WTC11 (cell line): ENCODE measurements at regions not wholly inside any gene's neighbourhood (a gene's known extent, or its start where the extent isn't known, plus 50 kb on each side); places are given as distances from the start of the nearest gene placed in this dataset.

Source experiments
- FOXJ3 ChIP-seq: sonication (generic); formaldehyde crosslinking; IDR thresholded peaks from 2 replicates; pipeline ENCODE4 v1.9.0; 2021; ENCODE audit warnings: missing genetic modification reagents, mild to moderate bottlenecking, borderline replicate concordance
- PREB ChIP-seq: sonication (generic); formaldehyde crosslinking; IDR thresholded peaks from 2 replicates; pipeline ENCODE4 v1.8.1; 2022; ENCODE audit warnings: mild to moderate bottlenecking, missing genetic modification reagents, moderate library complexity, borderline replicate concordance
- ZNF232 ChIP-seq: sonication (generic); formaldehyde crosslinking; IDR thresholded peaks from 2 replicates; pipeline ENCODE4 v1.8.0; 2022; ENCODE audit warnings: mild to moderate bottlenecking, missing genetic modification reagents
- TF ChIP-seq, protein P1 (sequence below): fragments of 200-600 bp; IDR thresholded peaks from 2 replicates; pipeline ENCODE4 v1.8.0; 2022; ENCODE audit warnings: antibody characterized with exemption
- TF ChIP-seq, protein P2 (sequence below): sonication (generic); formaldehyde crosslinking; IDR thresholded peaks from 2 replicates; pipeline ENCODE4 v1.8.1; 2023; ENCODE audit warnings: mild to moderate bottlenecking, moderate library complexity, missing genetic modification reagents
- TF ChIP-seq, protein P3 (sequence below): sonication (generic); formaldehyde crosslinking; IDR thresholded peaks from 2 replicates; pipeline ENCODE4 v1.8.1; 2023; ENCODE audit warnings: mild to moderate bottlenecking, missing genetic modification reagents

- TF ChIP-seq PREB (CRISPR knock-in tag) (no peak), ZNF232 (CRISPR knock-in tag) (no peak), FOXJ3 (CRISPR knock-in tag) (no peak)
- TF ChIP-seq, protein P1, sequence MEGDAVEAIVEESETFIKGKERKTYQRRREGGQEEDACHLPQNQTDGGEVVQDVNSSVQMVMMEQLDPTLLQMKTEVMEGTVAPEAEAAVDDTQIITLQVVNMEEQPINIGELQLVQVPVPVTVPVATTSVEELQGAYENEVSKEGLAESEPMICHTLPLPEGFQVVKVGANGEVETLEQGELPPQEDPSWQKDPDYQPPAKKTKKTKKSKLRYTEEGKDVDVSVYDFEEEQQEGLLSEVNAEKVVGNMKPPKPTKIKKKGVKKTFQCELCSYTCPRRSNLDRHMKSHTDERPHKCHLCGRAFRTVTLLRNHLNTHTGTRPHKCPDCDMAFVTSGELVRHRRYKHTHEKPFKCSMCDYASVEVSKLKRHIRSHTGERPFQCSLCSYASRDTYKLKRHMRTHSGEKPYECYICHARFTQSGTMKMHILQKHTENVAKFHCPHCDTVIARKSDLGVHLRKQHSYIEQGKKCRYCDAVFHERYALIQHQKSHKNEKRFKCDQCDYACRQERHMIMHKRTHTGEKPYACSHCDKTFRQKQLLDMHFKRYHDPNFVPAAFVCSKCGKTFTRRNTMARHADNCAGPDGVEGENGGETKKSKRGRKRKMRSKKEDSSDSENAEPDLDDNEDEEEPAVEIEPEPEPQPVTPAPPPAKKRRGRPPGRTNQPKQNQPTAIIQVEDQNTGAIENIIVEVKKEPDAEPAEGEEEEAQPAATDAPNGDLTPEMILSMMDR = no peak
- TF ChIP-seq, protein P2, sequence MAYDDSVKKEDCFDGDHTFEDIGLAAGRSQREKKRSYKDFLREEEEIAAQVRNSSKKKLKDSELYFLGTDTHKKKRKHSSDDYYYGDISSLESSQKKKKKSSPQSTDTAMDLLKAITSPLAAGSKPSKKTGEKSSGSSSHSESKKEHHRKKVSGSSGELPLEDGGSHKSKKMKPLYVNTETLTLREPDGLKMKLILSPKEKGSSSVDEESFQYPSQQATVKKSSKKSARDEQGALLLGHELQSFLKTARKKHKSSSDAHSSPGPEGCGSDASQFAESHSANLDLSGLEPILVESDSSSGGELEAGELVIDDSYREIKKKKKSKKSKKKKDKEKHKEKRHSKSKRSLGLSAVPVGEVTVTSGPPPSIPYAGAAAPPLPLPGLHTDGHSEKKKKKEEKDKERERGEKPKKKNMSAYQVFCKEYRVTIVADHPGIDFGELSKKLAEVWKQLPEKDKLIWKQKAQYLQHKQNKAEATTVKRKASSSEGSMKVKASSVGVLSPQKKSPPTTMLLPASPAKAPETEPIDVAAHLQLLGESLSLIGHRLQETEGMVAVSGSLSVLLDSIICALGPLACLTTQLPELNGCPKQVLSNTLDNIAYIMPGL (CRISPR knock-in tag) = no peak
- TF ChIP-seq, protein P3, sequence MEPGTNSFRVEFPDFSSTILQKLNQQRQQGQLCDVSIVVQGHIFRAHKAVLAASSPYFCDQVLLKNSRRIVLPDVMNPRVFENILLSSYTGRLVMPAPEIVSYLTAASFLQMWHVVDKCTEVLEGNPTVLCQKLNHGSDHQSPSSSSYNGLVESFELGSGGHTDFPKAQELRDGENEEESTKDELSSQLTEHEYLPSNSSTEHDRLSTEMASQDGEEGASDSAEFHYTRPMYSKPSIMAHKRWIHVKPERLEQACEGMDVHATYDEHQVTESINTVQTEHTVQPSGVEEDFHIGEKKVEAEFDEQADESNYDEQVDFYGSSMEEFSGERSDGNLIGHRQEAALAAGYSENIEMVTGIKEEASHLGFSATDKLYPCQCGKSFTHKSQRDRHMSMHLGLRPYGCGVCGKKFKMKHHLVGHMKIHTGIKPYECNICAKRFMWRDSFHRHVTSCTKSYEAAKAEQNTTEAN (CRISPR knock-in tag) = no peak
Observed at GRCh38 chrX:121932688-121933087, 885.3 kb downstream of the GLUD2 start.
